HUDEP-2 (cell line): ENCODE measurements at regions not wholly inside any gene's neighbourhood (a gene's known extent, or its start where the extent isn't known, plus 50 kb on each side); places are given as distances from the start of the nearest gene placed in this dataset.

Experiments used
- DNase-seq, 76 experiments: peaks; one replicate each; lab custom pipeline; 2025; ENCODE audit not compliant: unreplicated experiment in 76 of 76; lab: John Stamatoyannopoulos, UW

DNA sequence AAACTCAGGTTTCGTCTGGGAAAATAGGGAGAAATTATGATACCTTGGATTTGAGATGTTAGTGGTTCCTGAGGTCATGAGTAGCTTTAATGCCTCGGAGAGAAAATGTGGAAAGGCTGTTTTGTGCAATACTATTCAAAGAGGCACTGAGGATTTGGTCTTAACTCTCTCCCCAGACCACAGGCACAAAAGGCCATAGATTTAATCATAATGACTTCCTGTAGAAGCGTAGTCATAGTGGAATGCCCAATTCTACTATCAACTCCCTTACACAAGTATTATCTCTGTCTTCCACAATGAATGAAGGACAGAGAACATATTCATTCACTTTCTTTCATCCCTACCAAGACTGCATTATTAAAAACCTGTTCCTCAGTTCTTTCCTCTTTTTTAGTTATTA, 153.0 kb upstream of the FTMT start:
- peak in 9 of 76 experiments; percentile 4 to 45 (median 18) for DNase-seq

DNA sequence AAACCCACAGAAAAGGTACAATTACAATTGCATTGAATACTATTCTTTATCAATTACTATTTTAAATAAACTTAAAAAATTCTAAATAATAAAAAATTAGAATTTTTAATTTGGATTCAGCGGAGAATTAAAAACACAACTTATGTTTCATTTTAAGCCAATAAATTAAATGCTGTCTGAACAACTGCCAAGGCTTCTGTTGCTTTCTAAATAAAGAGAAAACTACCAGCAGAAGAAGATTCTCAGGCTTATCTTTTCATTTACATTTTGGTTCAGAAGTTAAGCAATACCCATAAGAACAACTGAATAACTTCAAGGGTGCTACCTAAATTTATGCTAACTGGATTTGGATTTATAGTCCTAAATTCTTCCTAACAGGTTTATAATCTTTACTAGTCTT, 150.0 kb upstream of the FTMT start:
- no peak for DNase-seq

GRCh38 chr5:121702682-121703081, 149.0 kb upstream of the FTMT start:
- no peak for DNase-seq

GRCh38 chr5:121704291-121704690, 147.4 kb upstream of the FTMT start:
- no peak for DNase-seq

DNA sequence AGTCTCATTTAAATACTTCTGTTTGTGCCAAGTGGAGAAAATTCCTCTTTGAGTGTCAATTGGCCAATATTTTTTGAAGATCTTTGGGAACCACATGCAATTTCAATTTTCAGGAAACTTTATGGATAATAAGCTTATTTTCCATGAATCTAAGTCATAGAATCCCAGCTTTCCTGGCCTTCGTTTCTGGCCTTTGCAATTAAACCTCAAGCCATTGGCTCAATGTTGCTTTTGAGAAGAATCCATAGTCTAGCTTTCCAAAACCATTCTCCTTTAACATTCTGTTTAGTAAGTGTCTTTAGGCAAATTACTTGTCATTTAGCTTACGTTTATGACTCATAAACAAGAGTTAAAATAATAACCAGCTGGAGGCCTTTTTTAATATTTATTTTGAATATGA, 145.0 kb upstream of the FTMT start:
- DNase-seq = no peak

DNA sequence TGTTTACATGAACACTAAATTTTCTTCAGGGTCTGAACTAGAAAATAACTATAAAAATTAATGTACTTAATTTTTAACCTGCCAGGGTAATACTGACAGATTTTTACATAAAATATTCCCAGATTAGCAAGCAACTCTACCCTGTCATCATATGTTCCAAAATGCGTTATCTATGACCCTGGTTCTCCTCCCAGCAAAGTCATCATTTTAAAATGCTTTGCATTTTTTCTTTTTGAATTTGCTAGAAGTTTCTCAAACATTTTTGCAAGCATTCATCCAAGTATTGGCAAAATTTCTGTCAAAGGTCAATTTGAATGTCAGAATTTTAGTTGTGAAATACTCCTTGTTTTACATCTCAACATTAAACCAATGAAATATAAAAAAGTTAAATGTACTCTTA, 144.5 kb upstream of the FTMT start:
- DNase-seq = no peak

GRCh38 chr5:121711416-121711815, 140.3 kb upstream of the FTMT start:
- no peak for DNase-seq

- DNase-seq = no peak
Observed at GRCh38 chr5:121719255-121719654, 132.4 kb upstream of the FTMT start.

- DNase-seq = no peak
Observed at GRCh38 chr5:121725450-121725849, 126.2 kb upstream of the FTMT start.

DNA sequence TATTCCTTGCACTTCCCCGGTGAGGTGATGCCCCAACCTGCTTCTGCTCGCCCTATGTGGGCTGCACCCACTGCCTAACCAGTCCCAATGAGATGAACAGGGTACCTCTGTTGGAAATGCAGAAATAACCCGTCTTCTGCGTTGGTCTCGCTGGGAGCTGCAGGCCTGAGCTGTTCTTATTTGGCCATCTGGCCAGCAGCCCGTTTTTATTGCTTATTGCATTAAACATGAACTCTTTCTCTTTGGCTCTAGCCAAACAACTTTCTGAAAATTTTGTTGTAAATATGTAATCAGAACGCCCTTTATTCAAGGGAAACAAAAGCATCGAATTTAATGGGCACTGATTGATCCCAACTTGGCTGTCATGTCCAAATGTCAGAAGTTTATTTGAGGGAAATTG, 124.7 kb upstream of the FTMT start:
- DNase-seq = no peak

DNA sequence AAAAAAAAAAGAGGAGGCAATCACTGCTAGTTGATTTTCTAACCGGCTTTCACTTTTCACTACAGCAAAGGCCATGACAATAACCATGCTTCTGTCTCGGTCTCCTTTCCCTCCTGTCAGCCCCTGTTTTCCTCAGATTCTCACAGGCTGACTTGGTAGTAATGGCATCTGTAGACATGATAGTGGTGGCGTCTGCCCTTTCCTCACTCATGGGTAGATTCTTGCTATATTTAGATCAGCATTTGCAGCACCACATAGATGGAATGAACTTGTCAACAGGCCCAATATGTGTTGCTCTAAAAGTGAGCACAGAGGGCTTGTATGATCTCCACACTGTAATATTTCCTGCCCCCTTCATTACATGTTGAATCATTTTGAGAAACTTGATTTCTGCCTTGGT, 120.3 kb upstream of the FTMT start:
- no peak for DNase-seq

DNA sequence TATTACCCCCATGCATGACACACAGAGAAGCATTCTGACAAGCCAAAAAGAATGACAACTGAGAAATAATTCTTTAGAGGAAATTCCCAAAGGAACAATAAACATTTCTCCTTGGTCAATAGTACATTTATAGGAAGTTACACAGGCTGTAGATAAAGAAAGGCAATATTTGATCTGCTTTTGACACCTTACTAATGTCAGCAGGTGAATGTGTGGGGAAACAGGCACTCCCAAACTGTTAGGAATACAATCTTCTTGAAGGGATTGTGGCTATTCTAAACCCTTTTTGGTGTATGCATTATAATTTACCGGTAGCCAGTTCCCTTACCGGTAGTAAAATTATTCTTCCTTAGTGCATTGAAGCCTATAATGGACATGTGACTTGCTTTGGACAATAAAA, 116.1 kb upstream of the FTMT start:
- DNase-seq = no peak

- peak in 5 of 76 experiments; percentile 6 to 18 (median 14) for DNase-seq
Observed at GRCh38 chr5:121737120-121737519, 114.6 kb upstream of the FTMT start.

GRCh38 chr5:121741156-121741555, 110.5 kb upstream of the FTMT start:
- no peak for DNase-seq

GRCh38 chr5:121744577-121744976, 107.1 kb upstream of the FTMT start:
- peak in 1 of 76 experiments; percentile 6 for DNase-seq

GRCh38 chr5:121745407-121745806, 106.3 kb upstream of the FTMT start:
- peak in 8 of 76 experiments; percentile 18 to 37 (median 26) for DNase-seq

GRCh38 chr5:121746763-121747162, 104.9 kb upstream of the FTMT start:
- peak in 9 of 76 experiments; percentile 1 to 34 (median 18) for DNase-seq

GRCh38 chr5:121748686-121749085, 103.0 kb upstream of the FTMT start:
- DNase-seq = no peak

- no peak for DNase-seq
Observed at GRCh38 chr5:121752149-121752548, 99.5 kb upstream of the FTMT start.

GRCh38 chr5:121755266-121755665, 96.4 kb upstream of the FTMT start:
- no peak for DNase-seq

DNA sequence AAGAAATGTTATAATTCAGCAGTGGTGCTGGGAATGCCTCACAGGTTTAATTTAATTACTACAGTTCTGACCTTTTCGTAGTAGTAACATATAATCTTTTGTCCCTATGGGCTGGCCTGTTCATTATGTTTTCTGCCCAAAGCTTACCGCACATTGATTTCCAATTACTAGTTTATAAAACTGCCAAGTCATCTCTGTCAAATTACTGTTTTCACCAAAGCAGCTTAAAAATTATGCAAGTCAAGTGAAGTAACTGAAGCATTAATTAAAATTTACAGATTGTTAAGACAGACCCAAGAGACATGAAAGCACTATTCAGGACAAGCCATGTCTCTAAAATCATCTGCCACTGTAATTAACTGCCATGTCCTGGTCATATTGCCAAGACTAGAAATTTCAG, 93.9 kb upstream of the FTMT start:
- no peak for DNase-seq

DNA sequence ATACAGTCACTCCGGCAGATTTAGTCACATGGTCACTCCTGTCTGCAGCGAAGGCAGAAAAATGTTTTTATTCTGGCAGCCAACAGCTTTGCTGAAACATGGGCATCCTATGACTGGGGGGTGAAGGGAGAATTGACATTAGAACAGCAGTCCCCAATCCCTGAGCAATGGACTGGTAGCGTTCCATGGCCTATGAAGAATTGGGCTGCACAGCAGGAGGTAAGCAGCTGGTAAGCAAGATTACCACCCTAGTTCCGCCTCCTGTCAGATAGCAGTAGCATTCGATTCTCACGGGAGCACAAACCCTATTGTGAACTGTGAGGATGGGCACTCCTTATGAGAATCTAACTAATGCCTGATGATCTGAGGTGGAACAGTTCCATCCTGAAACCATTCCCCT, 93.1 kb upstream of the FTMT start:
- DNase-seq = peak in 1 of 76 experiments; percentile 12

DNA sequence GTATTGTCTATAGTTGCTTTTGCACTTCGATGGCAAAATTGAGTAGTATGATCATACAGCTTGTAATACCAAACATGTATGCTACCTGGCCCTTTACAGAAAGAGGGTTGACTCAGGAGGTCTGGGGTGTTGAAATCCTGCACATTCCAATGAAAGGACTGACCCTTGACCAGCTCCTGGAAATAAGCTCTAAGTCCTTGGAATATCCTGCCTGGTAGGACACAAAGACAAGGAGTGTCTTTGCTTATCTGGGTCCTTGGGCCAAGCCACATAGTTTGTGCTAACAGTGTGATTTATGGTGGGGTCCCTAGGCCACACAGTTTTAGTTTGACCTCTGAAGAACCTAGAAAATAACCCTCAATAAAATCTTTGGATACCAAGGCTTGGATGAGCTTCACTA, 89.3 kb upstream of the FTMT start:
- no peak for DNase-seq

DNA sequence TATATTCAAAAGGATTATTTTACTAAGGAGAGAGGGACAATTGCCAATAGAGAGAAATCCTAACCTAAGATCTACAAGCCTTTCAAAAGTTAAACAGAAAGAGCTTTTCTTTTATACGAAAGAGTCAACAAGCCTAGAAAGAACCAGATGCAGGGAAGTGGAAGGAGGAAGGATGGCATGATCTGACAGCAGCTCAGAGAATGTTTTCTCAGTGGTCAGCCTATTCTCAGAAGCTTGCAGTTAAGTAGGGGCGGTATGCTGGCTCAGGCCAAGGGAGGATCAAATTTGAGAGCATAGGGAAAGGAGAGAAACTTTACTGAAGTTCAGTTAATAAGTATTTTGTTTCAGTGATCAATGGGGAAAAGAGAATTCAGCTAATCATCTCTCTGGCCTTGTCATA, 88.0 kb upstream of the FTMT start:
- no peak for DNase-seq
